Fibroblast of the aortic adventitia (primary cell): ENCODE measurements at regions not wholly inside any gene's neighbourhood (a gene's known extent, or its start where the extent isn't known, plus 50 kb on each side); places are given as distances from the start of the nearest gene placed in this dataset.
A peak's percentile ranks its signal among the peaks of the same experiment; 100 is the strongest.

Experiments used
- DNase-seq: peaks from one replicate; pipeline ENCODE4 v3.0.0-alpha.2; 2010; ENCODE audit warnings: low read depth
- H3K4me3 ChIP-seq: 2 replicates; pipeline ENCODE4 v1.5.1; 2011; ENCODE audit warnings: low read depth, mild to moderate bottlenecking, control low read depth, low read length, moderate library complexity
- TF ChIP-seq, protein P1 (sequence below): IDR thresholded peaks from 2 replicates; pipeline ENCODE4 v1.5.1; 2011; ENCODE audit warnings: mild to moderate bottlenecking, low read length, control low read depth, inconsistent platforms; ENCODE audit not compliant: insufficient read depth

DNA sequence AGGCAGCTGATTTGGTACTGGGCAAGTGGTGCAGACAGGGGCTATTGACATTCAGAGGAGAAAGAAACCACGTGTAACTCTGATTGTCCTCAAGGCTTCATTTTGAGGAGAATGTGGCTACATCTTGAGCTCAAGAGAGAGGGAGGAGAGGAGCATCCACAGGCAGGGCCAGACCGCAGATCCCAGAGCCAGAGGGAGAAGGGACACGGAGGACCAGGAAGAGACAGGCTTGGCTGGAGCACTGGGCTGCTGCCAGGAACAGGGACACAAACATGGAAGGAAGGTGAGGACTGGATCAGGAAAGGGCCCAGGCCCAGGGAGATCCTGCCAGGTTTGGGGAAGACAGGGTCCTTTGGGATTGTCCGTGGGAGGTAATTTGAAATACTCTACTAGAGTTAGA, 158.3 kb downstream of the GPAM start:
- TF ChIP-seq, protein P1, sequence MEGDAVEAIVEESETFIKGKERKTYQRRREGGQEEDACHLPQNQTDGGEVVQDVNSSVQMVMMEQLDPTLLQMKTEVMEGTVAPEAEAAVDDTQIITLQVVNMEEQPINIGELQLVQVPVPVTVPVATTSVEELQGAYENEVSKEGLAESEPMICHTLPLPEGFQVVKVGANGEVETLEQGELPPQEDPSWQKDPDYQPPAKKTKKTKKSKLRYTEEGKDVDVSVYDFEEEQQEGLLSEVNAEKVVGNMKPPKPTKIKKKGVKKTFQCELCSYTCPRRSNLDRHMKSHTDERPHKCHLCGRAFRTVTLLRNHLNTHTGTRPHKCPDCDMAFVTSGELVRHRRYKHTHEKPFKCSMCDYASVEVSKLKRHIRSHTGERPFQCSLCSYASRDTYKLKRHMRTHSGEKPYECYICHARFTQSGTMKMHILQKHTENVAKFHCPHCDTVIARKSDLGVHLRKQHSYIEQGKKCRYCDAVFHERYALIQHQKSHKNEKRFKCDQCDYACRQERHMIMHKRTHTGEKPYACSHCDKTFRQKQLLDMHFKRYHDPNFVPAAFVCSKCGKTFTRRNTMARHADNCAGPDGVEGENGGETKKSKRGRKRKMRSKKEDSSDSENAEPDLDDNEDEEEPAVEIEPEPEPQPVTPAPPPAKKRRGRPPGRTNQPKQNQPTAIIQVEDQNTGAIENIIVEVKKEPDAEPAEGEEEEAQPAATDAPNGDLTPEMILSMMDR = no peak
- H3K4me3 ChIP-seq = no peak overlapping the region
- no peak for DNase-seq

GRCh38 chr10:112026438-112026837, 157.1 kb downstream of the GPAM start:
- no peak for DNase-seq
- H3K4me3 ChIP-seq = no peak overlapping the region
- TF ChIP-seq, protein P1 = peak; percentile 5

GRCh38 chr10:112027731-112028280, 155.8 kb downstream of the GPAM start:
- TF ChIP-seq, protein P1 = no peak
- DNase-seq = no peak
- no peak overlapping the region for H3K4me3 ChIP-seq

DNA sequence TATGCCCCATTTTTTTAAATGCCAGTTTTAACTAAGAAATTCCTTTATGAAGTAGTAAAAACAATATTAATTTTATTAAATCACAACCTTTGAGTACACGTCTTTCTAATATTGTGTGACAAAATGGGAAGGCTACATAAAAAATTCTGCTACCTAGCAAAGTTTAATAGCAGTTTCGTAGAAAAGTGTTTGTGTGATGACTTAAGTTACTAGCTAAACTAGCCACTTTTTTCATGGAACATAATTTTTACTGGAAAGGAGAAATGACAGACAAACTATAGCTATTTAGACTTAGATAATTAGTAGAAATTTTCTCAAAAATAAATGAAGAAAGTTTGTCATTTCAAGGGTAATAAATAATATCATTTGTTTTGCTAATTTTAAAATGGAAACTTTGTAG, 153.1 kb downstream of the GPAM start:
- no peak for DNase-seq
- no peak overlapping the region for H3K4me3 ChIP-seq
- TF ChIP-seq, protein P1 = no peak

GRCh38 chr10:112039823-112040222, 143.7 kb downstream of the GPAM start:
- DNase-seq = no peak
- no peak overlapping the region for H3K4me3 ChIP-seq
- TF ChIP-seq, protein P1 = no peak

GRCh38 chr10:112040696-112041095, 142.9 kb downstream of the GPAM start:
- H3K4me3 ChIP-seq = no peak overlapping the region
- TF ChIP-seq, protein P1 = no peak
- no peak for DNase-seq

DNA sequence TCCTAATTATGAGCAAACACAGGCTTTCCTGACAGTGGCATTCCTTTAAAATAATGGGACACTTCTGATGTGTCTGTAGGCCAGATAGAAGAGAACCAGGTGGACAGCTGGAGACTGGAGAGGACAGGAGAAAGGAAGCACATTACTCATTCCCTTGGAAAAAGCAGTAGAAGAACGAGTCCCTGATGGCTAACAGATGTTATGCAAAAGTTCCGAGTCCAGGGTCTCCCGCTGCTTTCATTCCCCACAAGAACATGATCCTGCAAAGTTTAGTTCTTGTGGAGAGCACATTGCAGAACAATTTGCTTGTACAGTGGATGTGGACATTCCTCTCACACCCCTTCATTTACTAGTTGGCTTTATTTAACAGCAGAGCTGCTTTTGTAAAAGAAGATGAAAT, 137.6 kb downstream of the GPAM start:
- H3K4me3 ChIP-seq = no peak overlapping the region
- DNase-seq = no peak
- TF ChIP-seq, protein P1 = no peak
